H1 (cell line): ENCODE measurements at regions not wholly inside any gene's neighbourhood (a gene's known extent, or its start where the extent isn't known, plus 50 kb on each side); places are given as distances from the start of the nearest gene placed in this dataset.

Source experiments
- CTCF ChIA-PET: fragments of 300-600 bp; sonication (Branson Sonifier 250); formaldehyde crosslinking; loops from one replicate; lab custom pipeline; 2021; ENCODE audit not compliant: partially characterized antibody; lab: Charles Lee
- POLR2A ChIA-PET: fragments of 300-600 bp; sonication (Branson Sonifier 250); formaldehyde crosslinking; loops from one replicate; lab custom pipeline; 2021; ENCODE audit warnings: inconsistent platforms; ENCODE audit not compliant: partially characterized antibody; lab: Charles Lee
- DNase-seq, 2 experiments: peaks; one replicate each; pipeline versions ENCODE4 v3.0.0 to v3.0.0-alpha.2; 2010 to 2022; ENCODE audit warnings: low spot score in 2 of 2, low read depth in 1 of 2, mixed read lengths in 1 of 2
- FAIRE-seq: peaks from 2 replicates; lab custom pipeline; 2011; peaks lifted over from hg19 to GRCh38; lab: Jason Lieb, UNC
- H2AFZ ChIP-seq: 2 replicates; pipeline ENCODE4 v1.8.1; 2012; ENCODE audit warnings: low read length, inconsistent platforms
- H2AK5ac ChIP-seq: 2 replicates; pipeline ENCODE4 v1.6.1; 2013; ENCODE audit warnings: low read depth, low read length
- H2BK120ac ChIP-seq: replicated peaks from 2 replicates; pipeline ENCODE3; 2013; ENCODE audit warnings: low read depth, low read length, inconsistent platforms
- H2BK12ac ChIP-seq: 2 replicates; pipeline ENCODE4 v1.6.1; 2013; ENCODE audit warnings: low read depth, low read length
- H2BK15ac ChIP-seq: 2 replicates; pipeline ENCODE4 v1.6.1; 2013; ENCODE audit warnings: low read length
- H2BK20ac ChIP-seq: 2 replicates; pipeline ENCODE4 v1.6.1; 2013; ENCODE audit warnings: low read length
- H2BK5ac ChIP-seq: 2 replicates; pipeline ENCODE4 v1.6.1; 2013; ENCODE audit warnings: low read depth, low read length
- H3K14ac ChIP-seq: 2 replicates; pipeline ENCODE4 v1.6.1; 2013; ENCODE audit warnings: inconsistent platforms; ENCODE audit not compliant: insufficient read length
- H3K18ac ChIP-seq: 2 replicates; pipeline ENCODE4 v1.6.1; 2013; ENCODE audit warnings: low read length; ENCODE audit errors: extremely low read depth
- H3K23ac ChIP-seq: 2 replicates; pipeline ENCODE4 v1.6.1; 2013; ENCODE audit warnings: inconsistent platforms; ENCODE audit not compliant: insufficient read length
- H3K23me2 ChIP-seq: 2 replicates; pipeline ENCODE4 v1.6.1; 2013; ENCODE audit warnings: low read depth, low read length
- H3K27ac ChIP-seq: 2 replicates; pipeline ENCODE4 v1.6.1; 2011; ENCODE audit warnings: low read depth, low read length, inconsistent platforms
- H3K27me3 ChIP-seq, 4 experiments: replicated peaks in 1 of 4; 1 replicate in 1 of 4; 2 replicates in 3 of 4; pipeline versions ENCODE4 v1.6.1 to v1.8.1; 2011 to 2013; ENCODE audit warnings: low read length in 3 of 4, mild to moderate bottlenecking in 3 of 4, inconsistent platforms in 2 of 4, mixed read lengths in 2 of 4, moderate library complexity in 1 of 4; ENCODE audit not compliant: control insufficient read depth in 3 of 4, insufficient read depth in 3 of 4; ENCODE audit errors: extremely low read depth in 1 of 4
- H3K36me3 ChIP-seq, 4 experiments: 2 replicates each; pipeline versions ENCODE4 v1.6.1 to v1.8.1; 2011 to 2013; ENCODE audit warnings: mild to moderate bottlenecking in 4 of 4, low read length in 3 of 4, moderate library complexity in 2 of 4, control low read depth in 1 of 4, inconsistent platforms in 1 of 4; ENCODE audit not compliant: insufficient read depth in 4 of 4, control insufficient read depth in 2 of 4
- H3K4ac ChIP-seq: replicated peaks from 2 replicates; pipeline ENCODE3; 2013; ENCODE audit warnings: low read length, low read depth, mixed read lengths, inconsistent platforms; ENCODE audit not compliant: insufficient read length
- H3K4me1 ChIP-seq, 4 experiments: replicated peaks in 1 of 4; 1 replicate in 1 of 4; 2 replicates in 3 of 4; pipeline versions ENCODE4 v1.6.1 to v1.8.1; 2011 to 2013; ENCODE audit warnings: low read length in 3 of 4, inconsistent platforms in 2 of 4, mixed read lengths in 1 of 4; ENCODE audit not compliant: insufficient read depth in 4 of 4, control insufficient read depth in 3 of 4
- H3K4me2 ChIP-seq, 2 experiments: 2 replicates each; pipeline versions ENCODE4 v1.6.1 to v1.8.1; 2011 to 2013; ENCODE audit warnings: low read depth in 2 of 2, low read length in 2 of 2, control low read depth in 1 of 2, inconsistent platforms in 1 of 2, mild to moderate bottlenecking in 1 of 2; ENCODE audit not compliant: insufficient read depth in 1 of 2
- H3K4me3 ChIP-seq, 4 experiments: fragments of 200-600, 300-600 bp in 1 of 4; sonication (generic), shearing (Covaris generic), sonication (Bioruptor Twin) in 1 of 4; 2 replicates each; pipeline versions ENCODE4 v1.5.1 to v1.8.1; 2011 to 2016; ENCODE audit warnings: low read length in 4 of 4, low read depth in 3 of 4, control low read depth in 2 of 4, inconsistent platforms in 2 of 4, mild to moderate bottlenecking in 2 of 4, mixed read lengths in 1 of 4, moderate library complexity in 1 of 4; ENCODE audit not compliant: insufficient read depth in 2 of 4; ENCODE audit errors: extremely low read depth in 1 of 4
- H3K56ac ChIP-seq: replicated peaks from 2 replicates; pipeline ENCODE3; 2013; ENCODE audit warnings: low read depth, mild to moderate bottlenecking, mixed read lengths, low read length, inconsistent platforms; ENCODE audit not compliant: insufficient read length
- H3K79me1 ChIP-seq: 2 replicates; pipeline ENCODE4 v1.6.1; 2013; ENCODE audit warnings: low read depth, low read length, control low read depth
- H3K79me2 ChIP-seq, 2 experiments: 2 replicates each; pipeline versions ENCODE4 v1.6.1 to v1.8.1; 2012 to 2013; ENCODE audit warnings: low read length in 2 of 2, mild to moderate bottlenecking in 2 of 2, inconsistent platforms in 1 of 2; ENCODE audit not compliant: insufficient read depth in 2 of 2, control insufficient read depth in 1 of 2
- H3K9ac ChIP-seq, 4 experiments: replicated peaks in 1 of 4; 1 replicate in 1 of 4; 2 replicates in 3 of 4; pipeline versions ENCODE4 v1.6.1 to v1.8.1; 2011 to 2013; ENCODE audit warnings: low read depth in 3 of 4, low read length in 3 of 4, control low read depth in 2 of 4, mild to moderate bottlenecking in 2 of 4, moderate library complexity in 2 of 4, inconsistent platforms in 1 of 4; ENCODE audit errors: extremely low read depth in 1 of 4
- H3K9me3 ChIP-seq, 2 experiments: 2 replicates each; pipeline versions ENCODE4 v1.6.1 to v1.8.1; 2012 to 2013; ENCODE audit warnings: mild to moderate bottlenecking in 2 of 2, moderate library complexity in 2 of 2, control low read depth in 1 of 2, inconsistent platforms in 1 of 2, low read depth in 1 of 2, low read length in 1 of 2, mixed read lengths in 1 of 2; ENCODE audit not compliant: insufficient read depth in 2 of 2
- H4K20me1 ChIP-seq, 2 experiments: replicated peaks in 1 of 2; 2 replicates each; pipeline versions ENCODE3 to v1.8.1; 2011 to 2013; ENCODE audit warnings: inconsistent platforms in 2 of 2, low read length in 2 of 2, mild to moderate bottlenecking in 1 of 2; ENCODE audit not compliant: insufficient read depth in 2 of 2, control insufficient read depth in 1 of 2
- H4K5ac ChIP-seq: 2 replicates; pipeline ENCODE4 v1.6.1; 2013; ENCODE audit warnings: low read length, low read depth, mixed read lengths, inconsistent platforms; ENCODE audit not compliant: insufficient read length
- H4K8ac ChIP-seq: 2 replicates; pipeline ENCODE4 v1.8.0; 2013; ENCODE audit warnings: mild to moderate bottlenecking, moderate library complexity, low read length, inconsistent platforms; ENCODE audit not compliant: insufficient read depth; ENCODE audit errors: extremely low read depth
- H4K91ac ChIP-seq: replicated peaks from 2 replicates; pipeline ENCODE3; 2013; ENCODE audit warnings: low read length, mixed read lengths, inconsistent platforms; ENCODE audit not compliant: insufficient read length
- BCL11A ChIP-seq, 2 experiments: IDR thresholded peaks; one replicate each; pipeline ENCODE4 v1.6.1; 2011; ENCODE audit warnings: low read depth in 2 of 2, low read length in 2 of 2, mild to moderate bottlenecking in 2 of 2
- CHD1 ChIP-seq: IDR thresholded peaks from 2 replicates; pipeline ENCODE4 v1.6.1; 2012; ENCODE audit warnings: low read depth, low read length, improper control_type of control experiment
- GTF2F1 ChIP-seq: IDR thresholded peaks from 2 replicates; pipeline ENCODE4 v1.6.1; 2012; ENCODE audit warnings: low read depth, low read length, improper control_type of control experiment, borderline replicate concordance
- HDAC6 ChIP-seq: IDR thresholded peaks from one replicate; pipeline ENCODE4 v1.7.1; 2012; ENCODE audit warnings: low read depth, mild to moderate bottlenecking, inconsistent platforms, low read length, moderate library complexity
- JUND ChIP-seq: IDR thresholded peaks from 2 replicates; pipeline ENCODE4 v1.6.1; 2011; ENCODE audit warnings: mild to moderate bottlenecking, improper control_type of control experiment, low read length
- NANOG ChIP-seq: IDR thresholded peaks from 2 replicates; pipeline ENCODE4 v1.6.1; 2011; ENCODE audit warnings: low read length, low read depth, mild to moderate bottlenecking, inconsistent platforms; ENCODE audit not compliant: insufficient read depth, poor library complexity, severe bottlenecking
- PHF8 ChIP-seq: fragments of 200-600 bp; sonication (generic); conservative IDR thresholded peaks from 2 replicates; pipeline ENCODE4 v1.7.1; 2012; ENCODE audit warnings: low read depth, mild to moderate bottlenecking, inconsistent platforms, low read length, moderate library complexity
- RFX5 ChIP-seq: IDR thresholded peaks from 2 replicates; pipeline ENCODE4 v1.6.1; 2011; ENCODE audit warnings: low read depth, low read length, improper control_type of control experiment, borderline replicate concordance
- SP2 ChIP-seq: IDR thresholded peaks from 2 replicates; pipeline ENCODE4 v1.6.1; 2012; ENCODE audit warnings: mild to moderate bottlenecking, low read length, inconsistent platforms
- SRF ChIP-seq: IDR thresholded peaks from 2 replicates; pipeline ENCODE4 v1.6.1; 2011; ENCODE audit warnings: mild to moderate bottlenecking, low read depth, low read length, moderate library complexity
- TAF7 ChIP-seq: optimal IDR thresholded peaks from 2 replicates; pipeline ENCODE3; 2011; ENCODE audit warnings: low read depth, mild to moderate bottlenecking, inconsistent platforms, low read length, moderate library complexity, borderline replicate concordance
- TEAD4 ChIP-seq: IDR thresholded peaks from 2 replicates; pipeline ENCODE4 v1.6.1; 2012; ENCODE audit warnings: low read depth, low read length, inconsistent platforms, mixed read lengths
- WGBS, 2 experiments: shearing (Covaris generic) in 1 of 2; methylation state at CpG; one replicate each; pipeline versions ENCODE4 v1.1.6 to v1.1.7; 2013 to 2015; ENCODE audit warnings: low lambda C conversion rate in 2 of 2, mixed read lengths in 2 of 2, inconsistent platforms in 1 of 2, low coverage in 1 of 2, missing lambda C conversion rate in 1 of 2; ENCODE audit not compliant: insufficient replicate concordance in 2 of 2, insufficient coverage in 1 of 2, insufficient read length in 1 of 2; ENCODE audit errors: extremely low coverage in 1 of 2, missing lambda C conversion rate in 1 of 2; 5-methylcytosine and 5-hydroxymethylcytosine counted together

DNA sequence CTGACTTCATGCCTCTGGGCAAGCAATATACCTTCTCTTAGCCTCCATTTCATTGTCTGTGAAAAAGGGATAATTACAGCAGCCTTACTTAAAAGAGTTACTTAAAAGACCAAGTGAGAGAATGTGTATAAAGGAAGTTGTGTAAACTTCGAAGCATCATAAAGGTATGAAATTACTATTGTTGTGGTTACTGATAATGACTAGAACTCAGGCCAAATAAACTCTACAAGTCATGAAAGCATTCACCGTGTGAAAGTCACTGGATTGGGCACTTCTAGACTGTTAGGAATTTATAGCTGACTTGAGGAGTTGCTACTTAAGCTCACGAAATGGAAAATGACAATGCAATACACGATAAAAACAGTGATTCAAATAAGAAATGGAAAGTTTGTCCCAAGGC, 67.4 kb upstream of the HAAO start:
- H2BK120ac ChIP-seq, result no peak overlapping the region
- no peaks in the 10 kb centered on the region for H3K79me2 ChIP-seq
- no peak overlapping the region for H2BK12ac ChIP-seq
- no peak overlapping the region for H3K18ac ChIP-seq
- ChIA-PET CTCF (interaction anchor here (0.6 to 6.9 kb wide), 48 partner anchors 11 to 624 kb away, joined by 3 to 119 read pairs (median 4); no protein-coding TSS in a partner anchor), POLR2A (interaction anchor here (0.7 kb wide), 1 partner anchor 73 kb away, joined by 3 read pairs; no protein-coding TSS in a partner anchor)
- H3K23ac ChIP-seq, result no peak overlapping the region
- no peak overlapping the region for H3K14ac ChIP-seq
- no peak overlapping the region for H2BK15ac ChIP-seq
- no peak overlapping the region for H4K91ac ChIP-seq
- no peaks in the 10 kb centered on the region for H4K20me1 ChIP-seq
- H2BK5ac ChIP-seq, result no peak overlapping the region
- 80% methylated on average over 4 of the region's 4 CpGs; no CpG with 5 or more reads in 1 of the 2 experiments for WGBS, 2 experiments
- H3K36me3 ChIP-seq, result no peaks in the 10 kb centered on the region
- no peak overlapping the region for H3K9ac ChIP-seq
- H3K4me1 ChIP-seq, result no peaks in the 10 kb centered on the region; a peak in 1 of 7 replicates
- H3K4me2 ChIP-seq, result no peak overlapping the region
- no peaks in the 10 kb centered on the region for H3K79me1 ChIP-seq
- no peak overlapping the region for H3K27ac ChIP-seq
- no peak overlapping the region for H2AK5ac ChIP-seq
- FAIRE-seq, result no peak
- H3K9me3 ChIP-seq, result no peaks in the 10 kb centered on the region
- H3K56ac ChIP-seq, result no peak overlapping the region
- H4K5ac ChIP-seq, result no peak overlapping the region
- no peak overlapping the region for H2BK20ac ChIP-seq
- H3K4ac ChIP-seq, result no peak overlapping the region
- no peaks in the 10 kb centered on the region for H3K23me2 ChIP-seq
- TF ChIP-seq NANOG (no peak), JUND (no peak), RFX5 (no peak), BCL11A (IDR thresholded peaks at IDR 0.05; ENCODE audit: low read depth in 2 of 2, low read length in 2 of 2) (no peak), GTF2F1 (no peak), SP2 (no peak), SRF (no peak), HDAC6 (no peak), TEAD4 (no peak), CHD1 (no peak), TAF7 (no peak), PHF8 (no peak)
- H3K27me3 ChIP-seq, result no peaks in the 10 kb centered on the region
- H4K8ac ChIP-seq, result no peak overlapping the region
- no peak overlapping the region for H2AFZ ChIP-seq
- no peak overlapping the region for H3K4me3 ChIP-seq
- DNase-seq, result no peak
